ENCODE measurements at regions not wholly inside any gene's neighbourhood (a gene's known extent, or its start where the extent isn't known, plus 50 kb on each side); places are given as distances from the start of the nearest gene placed in this dataset.
"Not testable (repeated sequence)": the region's sequence is repeated elsewhere in the genome, so short reads cannot be mapped to it uniquely, and the experiment has no call there.

DNA sequence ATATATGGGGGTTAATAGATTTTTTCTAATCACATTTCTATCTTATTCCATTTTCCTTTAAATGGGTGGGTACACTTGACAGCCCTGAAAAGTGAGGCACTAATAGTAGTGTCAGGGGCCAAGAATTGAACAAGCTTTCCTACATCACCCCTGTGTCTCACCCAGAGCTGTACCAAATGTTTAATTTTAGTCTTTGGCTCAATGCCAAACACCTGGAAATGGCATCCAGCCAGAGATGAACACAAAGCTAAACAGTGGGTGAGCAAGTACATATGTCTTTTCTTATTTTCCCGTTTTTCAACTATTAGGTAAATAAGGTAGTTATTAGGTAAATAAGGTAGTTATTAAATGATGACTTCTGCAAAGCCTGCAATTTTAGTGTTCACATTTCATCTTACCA is 276.3 kb upstream of the ERBB4 start:
- peak; percentile 80 for DNase-seq (ENCODE audit: low read depth, low spot score)
- H3K4me3 ChIP-seq (ENCODE audit: low read length), result no peak overlapping the region

DNA sequence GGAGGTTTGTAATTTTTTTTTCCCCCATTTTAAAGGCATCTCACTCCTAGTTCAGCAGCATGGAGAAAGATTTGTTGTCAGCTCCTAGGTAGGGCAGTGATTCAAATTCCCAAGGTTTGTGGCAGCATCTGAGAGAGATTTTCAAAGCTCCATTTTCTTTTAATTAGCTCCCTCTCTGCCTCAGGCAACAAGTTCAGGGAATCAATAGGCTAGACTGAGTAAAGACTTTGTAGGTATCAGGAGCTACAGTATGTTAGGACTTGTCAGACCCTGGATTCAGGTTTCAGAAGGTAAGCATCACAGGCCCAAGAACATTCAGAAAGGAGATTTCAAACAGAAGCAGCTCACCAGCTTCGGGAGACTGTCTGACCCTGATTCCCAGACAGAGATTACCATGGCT is 273.3 kb upstream of the ERBB4 start:
- DNase-seq (ENCODE audit: low read depth, low spot score), result peak; percentile 25
- H3K4me3 ChIP-seq (ENCODE audit: low read length), result no peak overlapping the region

DNA sequence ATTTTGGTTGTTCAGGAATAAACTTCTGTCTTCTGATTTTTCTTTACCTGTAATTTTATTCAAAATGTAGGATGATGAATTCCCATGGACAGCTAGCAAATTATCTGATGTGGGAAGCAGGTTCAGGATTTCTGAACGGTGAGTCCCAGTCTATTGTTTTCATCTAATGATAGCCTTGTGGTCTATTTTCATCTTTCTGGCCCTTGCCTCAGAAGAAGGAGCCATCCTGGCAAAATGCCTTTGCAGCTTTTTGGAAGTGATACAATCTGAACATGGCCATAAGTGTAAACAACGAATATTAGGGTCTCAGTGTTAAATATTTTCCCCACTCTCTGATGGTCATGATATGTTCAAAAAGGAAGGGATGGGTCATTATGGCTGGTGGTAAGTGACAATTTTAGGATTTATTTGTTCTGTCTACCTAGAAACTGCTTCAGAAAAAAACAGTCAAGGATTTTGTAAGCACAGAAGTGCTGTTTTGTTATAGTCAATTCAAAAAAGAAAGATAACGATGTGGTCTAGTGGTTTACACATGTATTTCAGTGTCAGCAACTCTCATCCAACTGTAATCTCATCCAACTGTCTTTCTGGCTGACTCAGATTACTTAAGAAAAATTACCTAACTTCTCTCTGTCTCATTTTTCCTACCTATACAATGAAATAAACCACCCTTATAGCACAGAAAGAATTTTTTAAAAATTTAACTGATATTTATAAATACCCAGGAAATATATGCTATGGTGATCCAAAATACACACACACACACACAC is 272.6 kb upstream of the ERBB4 start:
- no peak overlapping the region for H3K4me3 ChIP-seq (ENCODE audit: low read length)
- peak; percentile 89 for DNase-seq (ENCODE audit: low read depth, low spot score)

DNA sequence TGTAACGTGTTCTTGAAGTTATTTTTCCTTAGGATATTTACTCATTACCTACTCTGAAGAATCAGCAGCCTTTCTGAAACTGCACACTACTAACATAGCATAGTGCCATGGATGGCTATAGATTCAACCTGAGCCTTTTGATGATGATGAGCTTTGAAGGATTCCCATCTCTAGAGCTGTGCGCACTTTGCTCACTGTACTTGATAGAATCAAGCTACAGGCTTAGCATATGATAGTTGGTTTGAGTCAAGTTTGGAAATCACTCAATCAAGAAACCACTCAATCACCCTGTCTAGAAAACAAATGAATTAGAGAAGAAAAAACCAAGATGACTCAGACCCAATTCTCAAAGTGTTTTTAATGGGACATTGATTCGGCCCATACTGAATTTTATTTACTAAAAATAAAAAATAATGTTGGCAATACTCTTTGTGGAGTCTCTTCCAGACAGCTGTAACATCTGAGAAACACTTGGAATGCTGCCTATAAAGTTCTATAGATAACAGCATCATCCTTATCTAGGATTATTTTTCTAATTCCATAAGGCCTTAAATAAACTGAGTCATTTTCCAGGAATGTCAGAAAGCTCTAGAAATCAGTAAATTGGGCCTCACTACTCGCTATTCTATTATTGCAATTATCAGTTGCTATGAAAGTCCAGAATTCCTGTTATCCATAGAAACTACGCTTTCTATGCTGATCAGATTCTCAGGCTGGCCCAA is 259.0 kb upstream of the ERBB4 start:
- no peak overlapping the region for H3K4me3 ChIP-seq (ENCODE audit: low read length)
- DNase-seq (ENCODE audit: low read depth, low spot score), result no peak

DNA sequence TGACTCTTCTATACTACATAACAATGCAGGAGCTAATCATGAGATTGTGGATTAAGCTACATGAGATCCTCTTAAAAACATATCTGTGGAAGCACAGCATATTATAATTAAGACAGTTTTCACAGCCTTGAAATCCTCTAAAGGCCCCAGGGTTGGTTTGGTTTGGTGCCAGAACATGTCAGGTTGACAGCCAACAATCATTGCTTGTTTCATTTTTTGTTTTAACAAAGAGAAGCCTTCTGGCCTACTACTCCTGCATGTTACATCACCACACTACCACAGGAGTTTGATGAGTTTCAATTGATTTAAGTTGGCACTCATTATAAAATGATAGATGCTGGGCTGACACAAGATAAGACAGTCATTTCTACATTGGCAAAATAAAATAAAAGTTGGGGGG is 255.9 kb upstream of the ERBB4 start:
- no peak overlapping the region for H3K4me3 ChIP-seq (ENCODE audit: low read length)
- peak; percentile 45 for DNase-seq (ENCODE audit: low read depth, low spot score)

DNA sequence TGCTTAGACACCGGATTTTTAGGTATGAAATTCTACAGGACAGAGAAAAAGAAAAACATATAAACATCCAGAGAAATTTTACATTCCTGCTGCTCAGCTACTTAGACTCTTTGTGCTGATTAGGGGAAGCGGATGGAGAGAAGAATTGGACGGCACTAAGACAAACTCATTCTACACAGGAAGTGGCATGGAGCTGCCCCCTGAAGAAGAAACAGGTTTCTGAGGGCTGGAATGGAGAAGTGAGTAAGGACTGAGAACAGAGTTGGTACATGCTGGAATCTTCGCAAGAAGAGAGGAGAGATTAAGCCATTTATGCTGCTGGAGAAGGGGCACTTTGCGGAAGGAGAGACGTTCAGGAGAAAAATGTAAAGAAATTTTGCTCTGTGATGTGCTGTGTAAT is 253.0 kb upstream of the ERBB4 start:
- no peak for DNase-seq (ENCODE audit: low read depth, low spot score)

DNA sequence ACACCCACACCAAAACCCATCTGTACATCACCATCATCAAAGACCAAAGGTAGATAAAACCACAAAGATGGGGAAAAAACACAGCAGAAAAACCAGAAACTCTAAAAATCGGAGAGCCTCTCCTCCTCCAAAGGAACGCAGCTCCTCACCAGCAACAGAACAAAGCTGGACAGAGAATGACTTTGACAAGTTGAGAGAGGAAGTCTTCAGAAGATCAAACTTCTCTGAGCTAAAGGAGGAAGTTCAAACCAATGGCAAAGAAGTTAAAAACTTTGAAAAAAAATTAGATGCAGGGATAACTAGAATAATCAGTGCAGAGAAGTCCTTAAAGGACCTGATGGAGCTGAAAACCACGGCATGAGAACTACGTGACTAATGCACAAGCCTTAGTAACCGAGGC is 247.5 kb upstream of the ERBB4 start:
- not testable (repeated sequence) for DNase-seq (ENCODE audit: low read depth, low spot score); H3K4me3 ChIP-seq (ENCODE audit: low read length)

More for the DNA sequence above, 253.0 kb upstream of the ERBB4 start:
- H3K4me3 ChIP-seq (ENCODE audit: low read length), result no peak overlapping the region

DNA sequence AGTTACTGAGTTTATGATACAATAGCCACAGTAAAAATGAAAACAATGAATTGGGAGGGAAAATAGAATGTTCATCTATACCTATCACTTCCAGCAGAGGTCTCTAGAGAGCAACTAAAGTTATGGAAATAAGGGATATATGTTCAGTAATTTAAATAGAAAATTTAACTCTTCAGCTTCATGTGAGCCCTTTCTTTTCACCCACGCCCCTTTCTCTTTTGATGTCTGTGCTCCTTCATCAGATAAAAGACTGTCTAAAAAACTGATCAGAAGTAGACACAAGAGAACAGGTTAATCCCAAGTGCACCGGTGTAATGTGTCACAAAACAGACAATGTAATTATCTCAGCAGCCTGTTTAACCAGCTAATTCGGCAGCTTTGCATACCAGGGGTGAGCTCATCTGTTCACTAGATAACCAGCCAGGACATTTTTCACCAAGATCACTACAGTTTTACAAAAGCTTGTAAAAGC is 238.5 kb upstream of the ERBB4 start:
- peak; percentile 85 for DNase-seq (ENCODE audit: low read depth, low spot score)
- H3K4me3 ChIP-seq (ENCODE audit: low read length), result peak overlapping the region; percentile 8

DNA sequence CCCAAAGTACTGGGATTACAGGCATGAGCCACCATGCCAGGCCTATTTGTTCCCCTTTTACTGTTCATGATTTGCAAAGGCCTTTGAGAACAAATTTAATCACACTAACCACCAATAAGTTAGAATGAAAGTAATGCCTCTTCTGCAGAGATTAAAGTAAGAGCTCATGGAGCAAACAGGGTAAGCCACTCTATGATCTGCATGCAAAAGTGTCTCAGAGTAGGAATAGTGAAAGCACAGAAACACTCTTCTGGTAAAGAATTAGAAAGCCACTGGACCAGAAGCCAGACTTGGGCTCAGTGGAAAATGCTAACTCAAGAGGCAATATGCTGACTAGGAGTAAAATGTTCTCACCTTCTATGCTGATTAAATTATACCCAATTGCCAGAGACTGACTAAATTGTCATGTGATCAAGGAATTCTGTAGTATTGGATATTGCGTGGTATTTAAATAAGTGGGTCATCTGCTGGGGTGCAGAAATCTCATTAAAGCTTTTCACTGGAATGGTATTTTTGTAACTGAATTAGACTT is 235.3 kb upstream of the ERBB4 start:
- no peak overlapping the region for H3K4me3 ChIP-seq (ENCODE audit: low read length)
- DNase-seq (ENCODE audit: low read depth, low spot score), result no peak

DNA sequence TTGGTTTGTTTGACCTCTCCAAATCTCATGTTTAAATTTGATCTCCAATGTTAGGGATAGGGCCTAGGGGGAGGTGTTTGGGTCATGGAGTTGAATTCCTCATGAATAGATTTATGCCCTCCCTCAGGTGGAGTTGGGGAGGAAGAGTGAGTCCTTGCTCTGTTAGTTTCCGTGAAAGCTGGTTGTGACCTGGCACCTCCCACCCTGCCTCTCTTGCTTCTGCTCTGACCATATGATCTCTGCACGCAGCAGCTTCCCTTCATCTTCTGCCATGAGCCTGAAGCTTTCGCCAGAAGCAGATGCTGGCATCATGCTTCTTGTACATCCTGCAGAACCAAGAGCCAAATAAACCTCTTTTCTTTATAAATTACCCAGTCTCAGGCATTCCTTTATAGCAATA is 231.6 kb upstream of the ERBB4 start:
- no peak for DNase-seq (ENCODE audit: low read depth, low spot score)
- H3K4me3 ChIP-seq (ENCODE audit: low read length), result no peak overlapping the region

DNA sequence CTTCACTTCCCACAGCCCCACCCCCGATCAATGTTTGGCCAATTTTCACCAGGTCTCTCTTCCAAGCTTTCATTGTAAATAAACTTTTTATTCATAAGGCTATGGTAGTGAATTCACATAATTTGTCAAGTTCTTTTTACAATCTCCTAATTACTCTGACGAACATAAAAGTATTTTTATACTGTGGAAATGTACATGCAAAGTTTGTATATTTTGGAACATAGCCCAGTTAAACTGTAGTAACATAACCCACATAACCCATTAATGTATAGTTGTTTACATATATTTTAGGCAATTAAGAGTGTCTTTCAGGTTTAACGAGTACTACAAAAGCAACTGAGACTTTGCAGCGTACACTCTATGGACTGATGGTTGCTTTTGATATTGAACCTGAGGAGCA is 228.3 kb upstream of the ERBB4 start:
- DNase-seq (ENCODE audit: low read depth, low spot score), result no peak
- no peak overlapping the region for H3K4me3 ChIP-seq (ENCODE audit: low read length)

DNA sequence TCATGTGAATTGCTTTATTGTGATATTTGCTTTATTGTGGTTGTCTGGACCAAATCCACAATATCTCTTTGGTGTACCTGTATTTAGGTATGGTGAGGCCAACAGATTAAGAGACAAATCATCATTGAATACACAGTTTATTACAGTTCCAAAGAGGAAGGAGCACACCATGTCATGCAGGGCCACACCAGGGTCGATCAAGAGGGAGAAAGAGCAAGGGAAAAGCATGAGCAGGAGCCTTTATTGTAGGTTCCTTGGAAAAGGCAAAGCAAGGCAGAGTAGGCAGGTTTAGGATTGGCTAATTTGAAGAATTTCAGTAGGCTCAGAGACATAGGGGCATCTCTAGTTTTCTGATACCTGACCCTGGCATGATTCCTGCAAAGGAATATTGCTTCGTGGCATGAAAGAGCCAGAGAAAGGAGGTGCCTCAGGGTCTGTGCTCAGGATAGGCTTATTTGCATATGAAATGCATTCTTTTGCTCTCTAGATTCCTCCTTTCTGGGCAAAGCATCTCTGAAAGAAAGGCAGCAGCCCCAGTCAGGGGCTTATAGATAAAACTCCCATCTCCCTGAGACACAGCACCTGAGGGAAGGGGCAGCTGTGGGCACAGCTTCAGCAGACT is 214.2 kb upstream of the ERBB4 start:
- no peak for DNase-seq (ENCODE audit: low read depth, low spot score)
- H3K4me3 ChIP-seq (ENCODE audit: low read length), result no peak overlapping the region

DNA sequence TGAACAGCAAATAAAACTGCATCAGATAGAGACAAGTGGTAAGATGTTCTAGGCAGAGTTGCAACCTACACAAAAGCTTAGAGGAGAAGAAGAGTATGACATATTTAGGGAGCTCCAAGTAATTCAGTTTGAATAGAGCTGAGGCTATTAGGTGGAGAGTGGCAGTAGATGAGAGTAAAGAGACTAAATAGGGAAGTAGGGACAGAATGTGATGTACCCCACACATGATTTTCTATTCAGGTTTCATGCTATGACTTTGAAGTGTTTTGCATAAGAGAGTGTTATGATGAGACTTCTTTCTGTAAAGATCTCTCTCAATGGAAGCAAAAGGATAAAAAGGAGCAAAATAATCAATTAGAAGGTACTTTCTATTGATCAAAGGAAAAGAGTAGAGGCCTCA is 206.8 kb upstream of the ERBB4 start:
- no peak overlapping the region for H3K4me3 ChIP-seq (ENCODE audit: low read length)
- DNase-seq (ENCODE audit: low read depth, low spot score), result no peak

DNA sequence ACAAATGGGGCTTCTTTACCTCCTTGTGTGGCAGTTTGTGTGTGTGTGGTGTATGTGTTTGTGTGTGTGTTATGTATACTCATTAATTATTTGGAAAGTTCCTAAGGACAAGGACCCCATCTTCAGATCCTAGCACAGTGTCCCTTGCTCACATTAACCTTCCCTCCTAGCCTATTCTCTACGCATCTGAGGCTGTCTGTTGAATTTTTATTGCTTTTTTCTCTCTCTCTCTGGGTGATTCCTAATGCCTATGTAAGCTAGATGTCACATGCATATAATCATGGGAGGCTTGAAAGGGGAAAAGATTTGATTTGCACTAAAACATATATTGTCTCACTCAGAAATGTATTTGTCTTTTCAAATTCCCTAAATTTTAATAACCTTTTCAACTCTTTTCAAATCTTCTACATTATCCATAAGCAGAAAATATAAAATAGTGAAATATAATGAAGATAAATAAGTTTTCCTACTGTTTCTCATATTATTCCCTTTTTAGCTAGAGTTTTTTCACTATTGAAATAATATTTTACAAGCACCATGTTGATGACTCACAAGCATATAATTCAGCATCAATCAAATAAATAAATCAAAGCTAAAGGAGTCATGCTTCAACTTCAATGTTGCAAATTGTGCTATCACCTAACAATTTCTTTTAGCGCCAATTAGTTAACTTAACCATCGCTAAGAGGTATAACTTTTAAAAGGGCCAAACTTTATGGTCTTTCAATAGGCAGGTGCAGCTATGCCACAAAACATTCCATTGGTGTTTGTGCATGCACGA is 199.0 kb upstream of the ERBB4 start:
- H3K4me3 ChIP-seq (ENCODE audit: low read length), result no peak overlapping the region
- DNase-seq (ENCODE audit: low read depth, low spot score), result no peak

DNA sequence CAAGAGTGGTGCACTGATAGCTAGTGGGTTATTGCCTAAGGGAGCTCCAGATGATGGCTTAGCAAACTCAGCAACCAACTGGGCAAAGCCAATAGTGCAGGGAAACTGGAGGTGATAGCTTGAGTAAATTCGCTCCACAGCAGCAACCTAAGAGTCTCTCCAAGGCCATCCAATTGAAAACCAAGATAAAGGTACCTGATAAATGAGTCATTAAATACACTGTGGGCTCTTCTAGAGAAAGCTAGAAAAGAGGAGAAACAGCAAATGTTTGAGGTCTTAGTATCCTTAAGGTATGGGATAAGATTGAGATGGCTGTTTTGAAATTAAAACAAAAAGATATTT is 197.8 kb upstream of the ERBB4 start:
- no peak overlapping the region for H3K4me3 ChIP-seq (ENCODE audit: low read length)
- no peak for DNase-seq (ENCODE audit: low read depth, low spot score)

DNA sequence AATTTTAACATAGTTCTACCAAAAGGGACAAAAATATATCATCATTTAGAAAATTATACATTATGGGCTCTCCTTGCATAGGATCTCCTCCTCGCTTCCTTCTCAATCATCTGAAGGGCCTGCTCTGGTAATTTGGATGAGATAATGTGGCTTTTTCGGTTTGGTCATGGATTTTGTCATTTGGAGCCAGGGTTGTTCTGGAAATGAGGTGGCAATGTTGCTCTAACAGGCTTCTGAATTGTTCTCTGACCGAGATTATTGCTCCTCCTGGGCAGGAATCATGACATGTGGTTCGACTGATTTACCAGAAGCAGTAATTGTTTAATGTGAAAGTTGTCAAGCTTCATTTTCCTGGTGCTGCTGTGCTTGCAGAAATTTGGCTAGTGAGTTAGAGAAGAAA is 194.7 kb upstream of the ERBB4 start:
- H3K4me3 ChIP-seq (ENCODE audit: low read length), result no peak overlapping the region
- DNase-seq (ENCODE audit: low read depth, low spot score), result no peak

DNA sequence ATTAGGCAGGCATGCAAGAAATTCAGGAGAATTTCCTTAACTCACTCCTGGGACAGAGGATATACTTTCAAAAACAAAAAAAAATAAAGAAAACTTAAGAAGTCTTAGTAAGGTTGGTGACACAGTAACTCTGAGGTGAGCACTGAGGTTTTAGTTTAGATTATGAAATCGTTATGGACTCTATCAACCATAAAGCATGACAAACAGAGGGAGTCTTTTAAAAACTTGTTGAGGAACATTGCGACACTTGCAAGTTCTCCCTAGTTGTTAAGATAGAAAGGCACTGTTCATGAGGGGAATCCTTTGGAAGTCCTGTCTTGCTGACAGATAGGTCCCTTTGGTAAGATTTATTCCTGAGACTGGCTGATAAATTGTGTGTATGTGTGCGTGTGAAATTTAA is 194.3 kb upstream of the ERBB4 start:
- H3K4me3 ChIP-seq (ENCODE audit: low read length), result no peak overlapping the region
- no peak for DNase-seq (ENCODE audit: low read depth, low spot score)

DNA sequence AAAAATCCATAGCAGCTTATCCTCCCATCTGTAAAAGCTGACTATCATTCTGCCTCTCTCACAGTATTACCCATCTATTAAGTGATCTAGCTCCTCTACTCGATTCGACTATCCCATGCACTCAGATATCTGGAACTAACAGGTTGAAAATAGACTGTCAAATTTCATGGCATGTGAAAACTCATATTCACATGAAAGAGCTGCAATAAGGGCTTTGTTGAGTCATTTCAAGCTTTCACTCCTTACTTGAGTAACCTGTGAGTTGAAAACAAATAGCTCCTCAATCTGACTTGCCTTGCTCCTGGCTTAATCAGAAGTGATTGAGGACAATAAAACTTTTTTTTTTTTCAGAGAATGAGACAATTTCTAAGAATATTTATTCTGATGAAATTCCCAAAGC is 192.4 kb upstream of the ERBB4 start:
- no peak for DNase-seq (ENCODE audit: low read depth, low spot score)
- H3K4me3 ChIP-seq (ENCODE audit: low read length), result no peak overlapping the region

DNA sequence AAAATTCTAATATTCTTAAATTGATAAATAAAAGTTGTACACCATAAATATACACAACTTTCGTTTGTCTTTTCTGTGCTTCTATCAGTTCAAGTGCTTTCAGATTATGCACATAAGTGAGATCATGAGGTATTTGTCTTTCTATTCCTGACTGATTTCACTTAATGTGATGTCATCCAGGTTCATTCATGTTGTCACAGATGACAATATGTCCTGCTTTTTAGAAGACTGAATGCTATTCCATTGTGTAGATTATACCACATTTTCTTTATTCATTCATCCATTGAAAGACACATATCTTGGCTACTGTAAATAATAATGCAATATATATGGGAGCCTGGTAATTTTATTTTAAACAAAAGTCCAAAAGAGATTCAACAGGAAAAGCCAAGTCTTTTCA is 190.1 kb upstream of the ERBB4 start:
- DNase-seq (ENCODE audit: low read depth, low spot score), result no peak

More for the DNA sequence above, 190.1 kb upstream of the ERBB4 start:
- no peak overlapping the region for H3K4me3 ChIP-seq (ENCODE audit: low read length)
